Endothelial cell of umbilical vein (primary cell): ENCODE measurements at regions not wholly inside any gene's neighbourhood (a gene's known extent, or its start where the extent isn't known, plus 50 kb on each side); places are given as distances from the start of the nearest gene placed in this dataset.

Experiments used
- CTCF ChIP-seq, 2 donors: IDR thresholded peaks; 1 replicate in 1 of 2; 2 replicates in 1 of 2; pipeline ENCODE4 v1.5.1; 2011; ENCODE audit warnings: low read length in 2 of 2, mild to moderate bottlenecking in 2 of 2, moderate library complexity in 2 of 2, control low read depth in 1 of 2, inconsistent platforms in 1 of 2, low read depth in 1 of 2; ENCODE audit not compliant: insufficient read depth in 1 of 2; ENCODE audit errors: extremely low read depth in 1 of 2
- EZH2 ChIP-seq: IDR thresholded peaks from 2 replicates; pipeline ENCODE4 v1.6.1; 2012; ENCODE audit warnings: borderline replicate concordance, low read depth, mild to moderate bottlenecking, moderate library complexity, low read length, inconsistent platforms; ENCODE audit not compliant: severe bottlenecking
- JUN ChIP-seq: IDR thresholded peaks from 2 replicates; pipeline ENCODE4 v1.6.1; 2011; ENCODE audit warnings: borderline replicate concordance, low read depth; ENCODE audit not compliant: insufficient read length, insufficient read depth
- MAX ChIP-seq: IDR thresholded peaks from 2 replicates; pipeline ENCODE4 v1.6.1; 2011; ENCODE audit not compliant: insufficient read depth, insufficient read length
- POLR2A ChIP-seq: IDR thresholded peaks from 2 replicates; pipeline ENCODE4 v1.6.1; 2012; ENCODE audit warnings: low read depth, mild to moderate bottlenecking, control low read depth, low read length
- POLR2AphosphoS5 ChIP-seq: IDR thresholded peaks from 2 replicates; pipeline ENCODE4 v1.6.1; 2012; ENCODE audit warnings: low read depth, mild to moderate bottlenecking, control low read depth, low read length, moderate library complexity; ENCODE audit not compliant: insufficient read depth

- TF ChIP-seq EZH2 (no peak), MAX (no peak), CTCF (IDR thresholded peaks at IDR 0.05; ENCODE audit: extremely low read depth in 1 of 2, insufficient read depth in 1 of 2, low read depth in 1 of 2, low read length in 2 of 2) (no peak), POLR2A (no peak), POLR2AphosphoS5 (no peak), JUN (no peak)
Observed at GRCh38 chr11:27930946-27931345, 177.0 kb downstream of the KIF18A start.
